ENCODE measurements at regions not wholly inside any gene's neighbourhood (a gene's known extent, or its start where the extent isn't known, plus 50 kb on each side); places are given as distances from the start of the nearest gene placed in this dataset.

GRCh38 chr6:4327841-4328240, 192.5 kb upstream of the ECI2 start:
- no peak for TF ChIP-seq CTCF (IDR thresholded peaks at IDR 0.05)
- Histone ChIP-seq H3K36me3 (no peaks in the 10 kb centered on the region), H3K27me3 (no peaks in the 10 kb centered on the region), H3K9me3 (no peaks in the 10 kb centered on the region), H3K4me3 (ENCODE audit: low read depth in 1 of 2, low read length in 1 of 2) (no peak overlapping the region), H3K4me1 (ENCODE audit: control insufficient read depth in 1 of 2, insufficient read depth in 1 of 2, low read depth in 1 of 2, low read length in 1 of 2) (no peaks in the 10 kb centered on the region), H3K27ac (no peak overlapping the region)

GRCh38 chr6:4324746-4325145, 189.4 kb upstream of the ECI2 start:
- no peak overlapping the region for H3K4me3 ChIP-seq (ENCODE audit: low read depth in 1 of 2, low read length in 1 of 2)
- H3K36me3 ChIP-seq = no peaks in the 10 kb centered on the region
- H3K9me3 ChIP-seq = no peaks in the 10 kb centered on the region
- H3K4me1 ChIP-seq (ENCODE audit: control insufficient read depth in 1 of 2, insufficient read depth in 1 of 2, low read depth in 1 of 2, low read length in 1 of 2) = no peaks in the 10 kb centered on the region
- H3K27ac ChIP-seq = no peak overlapping the region
- H3K27me3 ChIP-seq = no peaks in the 10 kb centered on the region
- no peak for TF ChIP-seq CTCF (IDR thresholded peaks at IDR 0.05)

- no peak overlapping the region for H3K27ac ChIP-seq
Observed at GRCh38 chr6:4323322-4323721, 187.9 kb upstream of the ECI2 start.

GRCh38 chr6:4322846-4323309, 187.5 kb upstream of the ECI2 start:
- Histone ChIP-seq H3K9me3 (no peaks in the 10 kb centered on the region), H3K27me3 (no peaks in the 10 kb centered on the region), H3K36me3 (no peaks in the 10 kb centered on the region), H3K4me3 (ENCODE audit: low read depth in 1 of 2, low read length in 1 of 2) (no peak overlapping the region), H3K4me1 (ENCODE audit: control insufficient read depth in 1 of 2, insufficient read depth in 1 of 2, low read depth in 1 of 2, low read length in 1 of 2) (no peaks in the 10 kb centered on the region), H3K27ac (no peak overlapping the region)
- TF ChIP-seq CTCF (IDR thresholded peaks at IDR 0.05) = no peak

More at GRCh38 chr6:4323322-4323721, 187.9 kb upstream of the ECI2 start:
- H3K4me3 ChIP-seq (ENCODE audit: low read depth in 1 of 2, low read length in 1 of 2) = no peak overlapping the region
- TF ChIP-seq CTCF (IDR thresholded peaks at IDR 0.05) = no peak
- no peaks in the 10 kb centered on the region for H3K9me3 ChIP-seq
- H3K36me3 ChIP-seq = no peaks in the 10 kb centered on the region
- H3K4me1 ChIP-seq (ENCODE audit: control insufficient read depth in 1 of 2, insufficient read depth in 1 of 2, low read depth in 1 of 2, low read length in 1 of 2) = no peaks in the 10 kb centered on the region
- H3K27me3 ChIP-seq = no peaks in the 10 kb centered on the region

GRCh38 chr6:4322134-4322845, 186.9 kb upstream of the ECI2 start:
- Histone ChIP-seq H3K27ac (no peak overlapping the region), H3K9me3 (no peaks in the 10 kb centered on the region)

More at GRCh38 chr6:4322134-4322845, 186.9 kb upstream of the ECI2 start:
- Histone ChIP-seq H3K4me3 (ENCODE audit: low read depth in 1 of 2, low read length in 1 of 2) (no peak overlapping the region), H3K36me3 (no peaks in the 10 kb centered on the region), H3K27me3 (no peaks in the 10 kb centered on the region), H3K4me1 (ENCODE audit: control insufficient read depth in 1 of 2, insufficient read depth in 1 of 2, low read depth in 1 of 2, low read length in 1 of 2) (peaks cover 0 to under 1% of the 10 kb centered on the region in 2 experiments)
- no peak for TF ChIP-seq CTCF (IDR thresholded peaks at IDR 0.05)
